Breast epithelium (tissue), 4 donors: ENCODE measurements at regions not wholly inside any gene's neighbourhood (a gene's known extent, or its start where the extent isn't known, plus 50 kb on each side); places are given as distances from the start of the nearest gene placed in this dataset.

Experiments used
- DNase-seq, 2 donors: peaks; one replicate each; pipeline ENCODE4 v3.0.0-alpha.2; 2019; ENCODE audit warnings: low spot score in 2 of 2
- H3K27ac ChIP-seq, 2 donors: fragments of 200-600 bp; sonication (generic) in 1 of 2; one replicate each; pipeline ENCODE4 v1.5.1; 2016 to 2019; ENCODE audit warnings: mild to moderate bottlenecking in 1 of 2
- H3K27me3 ChIP-seq, 2 donors: fragments of 200-600 bp; sonication (generic) in 1 of 2; one replicate each; pipeline versions ENCODE4 v1.5.1 to v1.6.0; 2017 to 2019; ENCODE audit warnings: control low read depth in 1 of 2, mild to moderate bottlenecking in 1 of 2
- H3K36me3 ChIP-seq: fragments of 200-600 bp; one replicate; pipeline ENCODE4 v1.5.1; 2019
- H3K4me1 ChIP-seq, 2 donors: fragments of 200-600 bp; sonication (generic); one replicate each; pipeline ENCODE4 v1.5.1; 2016 to 2019; ENCODE audit warnings: control low read depth in 1 of 2
- H3K4me3 ChIP-seq, 3 donors: fragments of 200-600 bp; sonication (generic); 1 replicate in 2 of 3; 2 replicates in 1 of 3; pipeline ENCODE4 v1.5.1; 2016 to 2019; ENCODE audit warnings: mild to moderate bottlenecking in 3 of 3, moderate library complexity in 2 of 3
- H3K9me3 ChIP-seq, 2 donors: fragments of 200-600 bp; sonication (generic) in 1 of 2; one replicate each; pipeline ENCODE4 v1.5.1; 2016 to 2019; ENCODE audit warnings: control low read depth in 1 of 2
- POLR2A ChIP-seq: fragments of 450-650 bp; IDR thresholded peaks from one replicate; pipeline ENCODE4 v1.6.1; 2016; ENCODE audit warnings: antibody characterized with exemption, mild to moderate bottlenecking, moderate library complexity
- POLR2AphosphoS5 ChIP-seq, 3 donors: sonication (generic); formaldehyde crosslinking; IDR thresholded peaks; one replicate each; pipeline ENCODE4 v1.6.1; 2017; ENCODE audit warnings: antibody characterized with exemption in 3 of 3
- intact Hi-C: fragments of 100-400 bp; cut with DNase I; formaldehyde crosslinking; loops from one replicate; pipeline ENCODE4 v1.15.1; 2023; ENCODE audit warnings: low total_unique reads
- TF ChIP-seq, protein P1 (sequence below), 3 donors: fragments of 450-650 bp; IDR thresholded peaks; one replicate each; pipeline ENCODE4 v1.5.1; 2016 to 2017; ENCODE audit warnings: antibody characterized with exemption in 3 of 3, mild to moderate bottlenecking in 3 of 3, moderate library complexity in 3 of 3

DNA sequence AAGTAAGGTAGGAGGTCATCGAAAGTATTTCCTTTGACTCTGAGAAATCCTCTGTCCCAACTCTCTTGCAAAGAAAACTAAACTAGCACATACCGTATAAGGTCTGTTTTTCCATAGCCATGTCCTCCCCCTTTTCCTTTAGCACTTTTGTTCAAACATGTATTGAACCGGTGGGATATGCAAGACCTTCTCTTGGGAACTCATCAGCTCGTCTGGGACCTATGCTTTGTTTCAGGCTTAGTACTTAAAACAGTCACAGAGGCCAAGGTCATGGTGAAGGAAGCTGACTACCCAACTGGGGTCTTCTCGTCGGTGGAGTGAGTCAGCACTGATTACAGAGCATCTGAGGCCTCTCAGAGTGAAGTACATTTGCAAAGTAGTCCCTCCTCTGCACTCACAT, 185.0 kb downstream of the ZBTB18 start:
- Histone ChIP-seq H3K4me1 (no peaks in the 10 kb centered on the region), H3K4me3 (no peak overlapping the region), H3K27ac (no peak overlapping the region), H3K9me3 (no peaks in the 10 kb centered on the region), H3K27me3 (no peaks in the 10 kb centered on the region), H3K36me3 (no peaks in the 10 kb centered on the region)
- TF ChIP-seq, protein P1, sequence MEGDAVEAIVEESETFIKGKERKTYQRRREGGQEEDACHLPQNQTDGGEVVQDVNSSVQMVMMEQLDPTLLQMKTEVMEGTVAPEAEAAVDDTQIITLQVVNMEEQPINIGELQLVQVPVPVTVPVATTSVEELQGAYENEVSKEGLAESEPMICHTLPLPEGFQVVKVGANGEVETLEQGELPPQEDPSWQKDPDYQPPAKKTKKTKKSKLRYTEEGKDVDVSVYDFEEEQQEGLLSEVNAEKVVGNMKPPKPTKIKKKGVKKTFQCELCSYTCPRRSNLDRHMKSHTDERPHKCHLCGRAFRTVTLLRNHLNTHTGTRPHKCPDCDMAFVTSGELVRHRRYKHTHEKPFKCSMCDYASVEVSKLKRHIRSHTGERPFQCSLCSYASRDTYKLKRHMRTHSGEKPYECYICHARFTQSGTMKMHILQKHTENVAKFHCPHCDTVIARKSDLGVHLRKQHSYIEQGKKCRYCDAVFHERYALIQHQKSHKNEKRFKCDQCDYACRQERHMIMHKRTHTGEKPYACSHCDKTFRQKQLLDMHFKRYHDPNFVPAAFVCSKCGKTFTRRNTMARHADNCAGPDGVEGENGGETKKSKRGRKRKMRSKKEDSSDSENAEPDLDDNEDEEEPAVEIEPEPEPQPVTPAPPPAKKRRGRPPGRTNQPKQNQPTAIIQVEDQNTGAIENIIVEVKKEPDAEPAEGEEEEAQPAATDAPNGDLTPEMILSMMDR (IDR thresholded peaks at IDR 0.05) = no peak
- TF ChIP-seq POLR2A (no peak), POLR2AphosphoS5 (IDR thresholded peaks at IDR 0.05) (no peak)
- intact Hi-C loops = loop anchor here (5.0 kb wide), 1 partner anchor 439 kb away; no protein-coding TSS in a partner anchor
- no peak for DNase-seq

DNA sequence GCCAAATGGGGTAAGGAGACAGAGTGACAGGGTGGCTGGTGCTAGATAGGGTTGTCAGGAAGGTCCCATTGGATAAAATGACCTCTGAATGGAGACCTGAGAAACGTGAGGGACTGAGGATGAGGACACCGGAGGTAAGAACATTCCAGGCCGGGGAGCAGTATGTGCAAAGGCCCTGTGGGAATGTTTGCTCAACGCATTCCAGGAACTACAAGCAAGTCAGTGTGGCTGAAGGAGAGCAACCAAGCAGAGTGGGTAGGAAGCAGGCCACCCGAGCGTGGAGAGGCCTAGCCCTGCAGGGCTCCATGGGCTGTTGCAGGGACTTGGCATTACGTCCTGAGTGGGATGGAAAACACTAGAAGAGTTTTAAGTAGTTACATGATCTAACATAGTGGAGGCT, 185.6 kb downstream of the ZBTB18 start:
- no peaks in the 10 kb centered on the region for H3K27me3 ChIP-seq
- H3K27ac ChIP-seq = no peak overlapping the region
- H3K9me3 ChIP-seq = no peaks in the 10 kb centered on the region
- no peak for DNase-seq
- H3K36me3 ChIP-seq = no peaks in the 10 kb centered on the region
- no peaks in the 10 kb centered on the region for H3K4me1 ChIP-seq
- intact Hi-C loops = loop anchor here (5.0 kb wide), 1 partner anchor 439 kb away; no protein-coding TSS in a partner anchor
- TF ChIP-seq, protein P1 (IDR thresholded peaks at IDR 0.05) = no peak
- TF ChIP-seq POLR2AphosphoS5 (IDR thresholded peaks at IDR 0.05) = no peak
- TF ChIP-seq POLR2A = no peak
- H3K4me3 ChIP-seq = no peak overlapping the region

DNA sequence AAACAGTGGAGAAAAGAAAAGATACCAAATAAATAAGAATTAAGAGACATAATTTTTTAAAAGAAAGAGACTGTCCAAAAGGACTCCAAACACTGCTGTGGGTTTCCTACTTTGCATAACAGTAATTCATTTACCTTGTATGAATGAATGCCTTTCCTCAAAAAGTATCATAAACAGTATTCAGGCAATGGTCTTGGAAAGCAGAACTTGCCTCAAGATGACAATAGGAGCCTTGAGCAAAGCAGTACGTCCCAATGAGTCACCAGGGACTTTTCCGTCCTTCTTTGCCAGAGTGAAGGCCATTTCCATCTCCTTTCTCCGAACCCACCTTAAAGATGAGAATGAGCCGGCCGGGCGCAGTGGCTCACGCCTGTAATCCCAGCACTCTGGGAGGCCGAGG, 186.4 kb downstream of the ZBTB18 start:
- H3K4me3 ChIP-seq = no peak overlapping the region
- no peaks in the 10 kb centered on the region for H3K36me3 ChIP-seq
- DNase-seq = no peak
- H3K27me3 ChIP-seq = no peaks in the 10 kb centered on the region
- no peaks in the 10 kb centered on the region for H3K4me1 ChIP-seq
- intact Hi-C loops = loop anchor here (5.0 kb wide), 1 partner anchor 440 kb away; no protein-coding TSS in a partner anchor
- no peak overlapping the region for H3K27ac ChIP-seq
- no peaks in the 10 kb centered on the region for H3K9me3 ChIP-seq
- no peak for TF ChIP-seq POLR2AphosphoS5 (IDR thresholded peaks at IDR 0.05)
- TF ChIP-seq, protein P1 (IDR thresholded peaks at IDR 0.05) = no peak
- no peak for TF ChIP-seq POLR2A

DNA sequence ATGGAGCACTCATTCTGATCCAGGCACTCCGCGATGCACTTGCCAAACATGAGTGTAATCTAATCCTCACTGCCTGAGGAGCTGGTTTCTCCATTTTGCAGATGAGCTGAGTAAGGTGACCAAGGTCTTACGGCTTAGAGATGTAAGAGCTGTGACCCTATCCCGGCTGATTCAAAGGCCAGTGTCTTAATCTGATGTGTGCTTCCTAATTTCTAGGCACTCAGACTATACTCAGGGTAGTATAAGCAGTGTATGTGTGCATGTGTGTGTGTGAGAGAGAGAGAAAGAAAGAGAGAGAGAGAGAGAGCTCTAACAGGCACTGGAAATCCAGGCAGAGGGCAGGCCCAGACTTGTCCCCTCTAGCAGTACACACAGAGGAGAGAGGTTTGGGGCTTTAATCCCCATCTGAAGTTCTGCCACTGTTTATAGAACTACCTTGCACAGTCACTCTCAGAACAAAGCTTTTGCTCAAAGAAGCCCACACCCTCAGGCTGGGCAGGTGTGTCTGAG, 188.2 kb downstream of the ZBTB18 start:
- no peak for DNase-seq
- Histone ChIP-seq H3K4me3 (no peak overlapping the region), H3K4me1 (no peaks in the 10 kb centered on the region)

DNA sequence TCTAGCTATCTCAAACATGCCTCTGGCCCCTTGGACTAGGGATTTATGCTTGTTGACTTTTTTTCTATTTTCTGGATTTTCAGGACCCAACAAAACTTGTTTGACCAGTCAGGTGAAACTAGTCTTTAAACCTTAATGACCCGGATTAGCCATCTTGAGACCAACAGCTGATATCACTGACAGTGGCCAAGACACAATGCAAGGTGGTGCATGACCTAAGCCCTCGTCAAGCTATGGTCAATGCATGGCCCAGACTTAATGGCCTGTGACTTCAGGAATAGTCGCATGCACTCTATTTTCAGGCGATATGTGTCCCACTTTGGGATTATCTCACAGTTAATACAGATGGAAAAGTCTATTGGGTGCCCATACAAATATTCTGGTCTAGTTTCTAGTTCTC, 190.4 kb downstream of the ZBTB18 start:
- H3K4me1 ChIP-seq = no peaks in the 10 kb centered on the region
- intact Hi-C loops = no loop called here
- H3K27me3 ChIP-seq = no peaks in the 10 kb centered on the region
- no peaks in the 10 kb centered on the region for H3K9me3 ChIP-seq
- no peak overlapping the region for H3K4me3 ChIP-seq
- no peak overlapping the region for H3K27ac ChIP-seq
- DNase-seq = no peak
- H3K36me3 ChIP-seq = no peaks in the 10 kb centered on the region
- TF ChIP-seq, protein P1 (IDR thresholded peaks at IDR 0.05) = no peak
- TF ChIP-seq POLR2AphosphoS5 (IDR thresholded peaks at IDR 0.05) = no peak
- TF ChIP-seq POLR2A = no peak

More for the DNA sequence above, 188.2 kb downstream of the ZBTB18 start:
- TF ChIP-seq, protein P1 (IDR thresholded peaks at IDR 0.05) = no peak
- no peak for TF ChIP-seq POLR2AphosphoS5 (IDR thresholded peaks at IDR 0.05)
- no peak for TF ChIP-seq POLR2A
- Histone ChIP-seq H3K36me3 (no peaks in the 10 kb centered on the region), H3K27me3 (no peaks in the 10 kb centered on the region), H3K27ac (no peak overlapping the region), H3K9me3 (no peaks in the 10 kb centered on the region)
- intact Hi-C loops = loop anchor here (5.0 kb wide), 1 partner anchor 442 kb away; no protein-coding TSS in a partner anchor
